ENCODE measurements at regions not wholly inside any gene's neighbourhood (a gene's known extent, or its start where the extent isn't known, plus 50 kb on each side); places are given as distances from the start of the nearest gene placed in this dataset.

- ChIA-PET POLR2A (ENCODE audit: low non-redundant PET) (no interaction called here), CTCF (no interaction called here)
- intact Hi-C loops (cut with micrococcal nuclease; ENCODE audit: unreplicated experiment): no loop called here
- Histone ChIP-seq H3K9me3 (ENCODE audit: low read depth, low read length, poor library complexity, severe bottlenecking) (no peaks in the 10 kb centered on the region), H3K4me1 (ENCODE audit: insufficient read depth, low read length, poor library complexity, severe bottlenecking) (no peaks in the 10 kb centered on the region), H3K36me3 (ENCODE audit: insufficient read depth, low read length, poor library complexity, severe bottlenecking) (no peaks in the 10 kb centered on the region), H3K27ac (ENCODE audit: low read depth, low read length, poor library complexity, severe bottlenecking) (no peak overlapping the region), H3K27me3 (replicated peaks; ENCODE audit: insufficient read depth, low read depth, low read length, poor library complexity) (no peaks in the 10 kb centered on the region), H3K4me3 (ENCODE audit: low read depth, low read length, poor library complexity, severe bottlenecking) (no peak overlapping the region)
- TF ChIP-seq CTCF (conservative IDR thresholded peaks at IDR 0.05; ENCODE audit: low read depth, low read length) (no peak), EZH2 (IDR thresholded peaks at IDR 0.05; ENCODE audit: borderline replicate concordance, low read depth, low read length, poor library complexity, severe bottlenecking) (no peak)
- no TSS peak for BruUV-seq (replicated peaks)
- DNase-seq (ENCODE audit: low spot score): no peak
Measured at GRCh38 chr1:79478728-79479373, 472.3 kb upstream of the ADGRL4 start.

- Histone ChIP-seq H3K4me3 (ENCODE audit: low read depth, low read length, poor library complexity, severe bottlenecking) (no peak overlapping the region), H3K9me3 (ENCODE audit: low read depth, low read length, poor library complexity, severe bottlenecking) (no peaks in the 10 kb centered on the region), H3K27me3 (replicated peaks; ENCODE audit: insufficient read depth, low read depth, low read length, poor library complexity) (no peaks in the 10 kb centered on the region), H3K36me3 (ENCODE audit: insufficient read depth, low read length, poor library complexity, severe bottlenecking) (no peaks in the 10 kb centered on the region), H3K4me1 (ENCODE audit: insufficient read depth, low read length, poor library complexity, severe bottlenecking) (no peaks in the 10 kb centered on the region), H3K27ac (ENCODE audit: low read depth, low read length, poor library complexity, severe bottlenecking) (no peak overlapping the region)
- no TSS peak for BruUV-seq (replicated peaks)
- intact Hi-C loops (cut with micrococcal nuclease; ENCODE audit: unreplicated experiment): no loop called here
- POLR2A ChIA-PET (ENCODE audit: low non-redundant PET): no interaction called here
- no peak for DNase-seq (ENCODE audit: low spot score)
- CTCF ChIA-PET: no interaction called here
- TF ChIP-seq EZH2 (IDR thresholded peaks at IDR 0.05; ENCODE audit: borderline replicate concordance, low read depth, low read length, poor library complexity, severe bottlenecking) (no peak), CTCF (conservative IDR thresholded peaks at IDR 0.05; ENCODE audit: low read depth, low read length) (no peak)
Measured at GRCh38 chr1:79478160-79478559, 471.6 kb upstream of the ADGRL4 start.

- POLR2A ChIA-PET (ENCODE audit: low non-redundant PET): no interaction called here
- DNase-seq (ENCODE audit: low spot score): no peak
- no peak for TF ChIP-seq EZH2 (IDR thresholded peaks at IDR 0.05; ENCODE audit: borderline replicate concordance, low read depth, low read length, poor library complexity, severe bottlenecking)
- no peak for TF ChIP-seq CTCF (conservative IDR thresholded peaks at IDR 0.05; ENCODE audit: low read depth, low read length)
- no peaks in the 10 kb centered on the region for H3K4me1 ChIP-seq (ENCODE audit: insufficient read depth, low read length, poor library complexity, severe bottlenecking)
- H3K9me3 ChIP-seq (ENCODE audit: low read depth, low read length, poor library complexity, severe bottlenecking): no peaks in the 10 kb centered on the region
- H3K4me3 ChIP-seq (ENCODE audit: low read depth, low read length, poor library complexity, severe bottlenecking): no peak overlapping the region
- no peak overlapping the region for H3K27ac ChIP-seq (ENCODE audit: low read depth, low read length, poor library complexity, severe bottlenecking)
- H3K27me3 ChIP-seq (replicated peaks; ENCODE audit: insufficient read depth, low read depth, low read length, poor library complexity): no peaks in the 10 kb centered on the region
- BruUV-seq (replicated peaks): no TSS peak
- no peaks in the 10 kb centered on the region for H3K36me3 ChIP-seq (ENCODE audit: insufficient read depth, low read length, poor library complexity, severe bottlenecking)
- CTCF ChIA-PET: no interaction called here
- intact Hi-C loops (cut with micrococcal nuclease; ENCODE audit: unreplicated experiment): no loop called here
Measured at GRCh38 chr1:79472067-79472656, 465.6 kb upstream of the ADGRL4 start.

All from A673 (cell line).